ENCODE measurements at regions not wholly inside any gene's neighbourhood (a gene's known extent, or its start where the extent isn't known, plus 50 kb on each side); places are given as distances from the start of the nearest gene placed in this dataset.

DNA sequence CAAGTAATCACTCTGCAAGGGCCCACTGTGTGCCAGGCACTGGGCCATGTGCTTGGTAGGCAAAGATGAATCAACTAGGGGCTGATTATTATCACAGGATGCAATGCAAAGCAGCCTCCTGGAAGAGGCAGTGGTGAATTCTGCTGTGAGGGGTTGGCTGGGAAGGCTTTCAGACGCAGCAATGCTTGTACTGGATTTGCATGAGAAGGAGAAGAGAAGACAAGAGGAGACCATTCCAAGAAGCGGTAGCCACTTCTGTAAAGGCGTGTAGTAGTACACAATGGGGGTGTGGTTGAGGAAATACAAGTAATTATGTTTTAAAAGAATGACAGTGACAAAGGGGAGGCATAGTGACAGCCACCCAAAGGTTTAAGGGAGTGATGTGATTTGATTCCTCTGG is 502.7 kb downstream of the PLCL1 start:
- TF ChIP-seq CTCF (IDR thresholded peaks at IDR 0.05; ENCODE audit: low read depth, low read length): no peak
- TF ChIP-seq EZH2phosphoT487 (IDR thresholded peaks at IDR 0.05; ENCODE audit: low read depth): no peak

All from OCI-LY3 (cell line).